ENCODE measurements at regions not wholly inside any gene's neighbourhood (a gene's known extent, or its start where the extent isn't known, plus 50 kb on each side); places are given as distances from the start of the nearest gene placed in this dataset.

DNA sequence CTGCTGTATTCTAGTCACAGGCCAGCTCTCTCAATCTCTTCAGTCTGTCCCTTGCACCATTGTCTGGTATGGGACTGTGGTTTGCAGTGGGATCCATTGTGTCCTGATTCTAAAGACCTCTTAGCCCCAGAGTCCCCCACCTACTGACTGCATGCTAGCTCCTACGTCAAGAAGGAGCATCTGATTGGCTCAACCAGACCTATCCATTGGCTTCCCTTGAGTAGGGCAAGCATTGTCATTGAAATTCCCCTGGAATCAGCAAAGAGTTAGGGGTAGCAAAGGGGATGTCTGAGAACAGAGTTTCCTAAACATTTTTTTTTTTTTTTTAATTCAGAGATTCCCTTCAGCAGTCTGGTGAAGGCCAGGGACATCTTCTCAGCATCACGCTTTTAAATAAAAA is 175.3 kb upstream of the MPHOSPH6 start:
- H2AK5ac ChIP-seq (ENCODE audit: low read depth, low read length): no peak overlapping the region
- no peak for TF ChIP-seq HDAC2 (IDR thresholded peaks at IDR 0.05; ENCODE audit: borderline replicate concordance in 1 of 2, low read depth in 2 of 2, low read length in 2 of 2)
- no peak for TF ChIP-seq NRF1 (IDR thresholded peaks at IDR 0.05; ENCODE audit: low read depth, low read length)
- TF ChIP-seq SIRT6 (IDR thresholded peaks at IDR 0.05; ENCODE audit: low read length): no peak
- TF ChIP-seq FOSL1 (IDR thresholded peaks at IDR 0.05; ENCODE audit: insufficient read depth, low read depth, low read length): no peak
- TF ChIP-seq NANOG (IDR thresholded peaks at IDR 0.05; ENCODE audit: insufficient read depth, low read depth, low read length, poor library complexity, severe bottlenecking): no peak
- no peak for TF ChIP-seq GTF2F1 (IDR thresholded peaks at IDR 0.05; ENCODE audit: borderline replicate concordance, low read depth, low read length)
- TF ChIP-seq RNF2 (IDR thresholded peaks at IDR 0.05; ENCODE audit: borderline replicate concordance, low read depth, low read length, missing control alignments, poor library complexity, severe bottlenecking): no peak
- TF ChIP-seq EP300 (IDR thresholded peaks at IDR 0.05; ENCODE audit: borderline replicate concordance in 1 of 2, low read depth in 2 of 2, low read length in 2 of 2): no peak
- no peak for TF ChIP-seq SIX5 (IDR thresholded peaks at IDR 0.05; ENCODE audit: low read depth, low read length)
- no peak for TF ChIP-seq POLR2A (IDR thresholded peaks at IDR 0.05; ENCODE audit: control extremely low read depth in 1 of 2, low read depth in 2 of 2, low read length in 2 of 2)
- TF ChIP-seq SP1 (IDR thresholded peaks at IDR 0.05; ENCODE audit: low read depth, low read length): no peak
- TF ChIP-seq SIN3A (conservative IDR thresholded peaks at IDR 0.05 in 1 of 2, IDR thresholded peaks at IDR 0.05 in 1 of 2; ENCODE audit: low read depth in 1 of 2, low read length in 2 of 2): no peak
- TF ChIP-seq SP4 (IDR thresholded peaks at IDR 0.05; ENCODE audit: low read length): no peak
- no peak overlapping the region for H2BK15ac ChIP-seq (ENCODE audit: low read length)
- H4K91ac ChIP-seq (replicated peaks; ENCODE audit: insufficient read length, low read length): no peak overlapping the region
- H4K5ac ChIP-seq (ENCODE audit: insufficient read length, low read depth, low read length): no peak overlapping the region
- H3K36me3 ChIP-seq (ENCODE audit: control insufficient read depth in 2 of 4, insufficient read depth in 4 of 4, low read length in 3 of 4): no peaks in the 10 kb centered on the region
- no peak overlapping the region for H3K18ac ChIP-seq (ENCODE audit: extremely low read depth, low read length)
- ChIA-PET CTCF (ENCODE audit: partially characterized antibody) (interaction anchor here (0.7 to 7.1 kb wide), 19 partner anchors 8 to 288 kb away, joined by 3 to 140 read pairs (median 5); no protein-coding TSS in a partner anchor), POLR2A (ENCODE audit: partially characterized antibody) (interaction anchor here (0.6 kb wide), 1 partner anchor 82 kb away, joined by 3 read pairs; no protein-coding TSS in a partner anchor)
- H3K4me1 ChIP-seq (replicated peaks in 1 of 4; ENCODE audit: control insufficient read depth in 3 of 4, insufficient read depth in 4 of 4, low read length in 3 of 4): no peaks in the 10 kb centered on the region; a peak in 1 of 7 replicates
- H3K4me2 ChIP-seq (ENCODE audit: insufficient read depth in 1 of 2, low read depth in 2 of 2, low read length in 2 of 2): no peak overlapping the region
- no peak for DNase-seq (ENCODE audit: low read depth in 1 of 2, low spot score in 2 of 2)
- no peaks in the 10 kb centered on the region for H4K20me1 ChIP-seq (replicated peaks in 1 of 2; ENCODE audit: control insufficient read depth in 1 of 2, insufficient read depth in 2 of 2, low read length in 2 of 2)
- no peak overlapping the region for H3K27ac ChIP-seq (ENCODE audit: low read depth, low read length)
- H2BK12ac ChIP-seq (ENCODE audit: low read depth, low read length): no peak overlapping the region
- H3K79me2 ChIP-seq (ENCODE audit: control insufficient read depth in 1 of 2, insufficient read depth in 2 of 2, low read length in 2 of 2): no peaks in the 10 kb centered on the region
- no peaks in the 10 kb centered on the region for H3K79me1 ChIP-seq (ENCODE audit: low read depth, low read length)
- no peak overlapping the region for H3K9ac ChIP-seq (replicated peaks in 1 of 4; ENCODE audit: extremely low read depth in 1 of 4, low read depth in 3 of 4, low read length in 3 of 4)
- no peaks in the 10 kb centered on the region for H3K23me2 ChIP-seq (ENCODE audit: low read depth, low read length)
- no peak overlapping the region for H2BK120ac ChIP-seq (replicated peaks; ENCODE audit: low read depth, low read length)
- no peak overlapping the region for H3K23ac ChIP-seq (ENCODE audit: insufficient read length)
- no peak overlapping the region for H3K14ac ChIP-seq (ENCODE audit: insufficient read length)
- no peak overlapping the region for H3K4ac ChIP-seq (replicated peaks; ENCODE audit: insufficient read length, low read depth, low read length)
- H3K4me3 ChIP-seq (ENCODE audit: extremely low read depth in 1 of 4, insufficient read depth in 2 of 4, low read depth in 3 of 4, low read length in 4 of 4): no peak overlapping the region
- no peak for FAIRE-seq
- no peaks in the 10 kb centered on the region for H3K9me3 ChIP-seq (ENCODE audit: insufficient read depth in 2 of 2, low read depth in 1 of 2, low read length in 1 of 2)
- H4K8ac ChIP-seq (ENCODE audit: extremely low read depth, insufficient read depth, low read length): no peak overlapping the region
- no peak overlapping the region for H3K56ac ChIP-seq (replicated peaks; ENCODE audit: insufficient read length, low read depth, low read length)
- 91% methylated on average over 2 of the region's 2 CpGs; no CpG with 5 or more reads in 1 of the 2 experiments for WGBS, 2 experiments (ENCODE audit: extremely low coverage in 1 of 2, insufficient coverage in 1 of 2, insufficient read length in 1 of 2, insufficient replicate concordance in 2 of 2, low coverage in 1 of 2, low lambda C conversion rate in 2 of 2, missing lambda C conversion rate in 1 of 2)
- H2BK20ac ChIP-seq (ENCODE audit: low read length): no peak overlapping the region
- H3K27me3 ChIP-seq (replicated peaks in 1 of 4; ENCODE audit: control insufficient read depth in 3 of 4, extremely low read depth in 1 of 4, insufficient read depth in 3 of 4, low read length in 3 of 4): no peaks in the 10 kb centered on the region
- no peak overlapping the region for H2BK5ac ChIP-seq (ENCODE audit: low read depth, low read length)
- H2AFZ ChIP-seq (ENCODE audit: low read length): peak overlapping the region; percentile 92

Measured in H1 (cell line).